Thoracic aorta (tissue), 2 donors: ENCODE measurements at regions not wholly inside any gene's neighbourhood (a gene's known extent, or its start where the extent isn't known, plus 50 kb on each side); places are given as distances from the start of the nearest gene placed in this dataset.

ENCODE experiments used
- ATAC-seq: fragments of 150-250 bp; one replicate; pipeline ENCODE4 v1.8.0; 2017; ENCODE audit warnings: low read depth; ENCODE audit not compliant: insufficient number of reproducible peaks, low FRiP score
- DNase-seq: peaks from one replicate; pipeline ENCODE4 v3.0.0-alpha.2; 2020; ENCODE audit warnings: low spot score
- H3K27ac ChIP-seq, 2 donors: fragments of 200-600 bp; sonication (generic); 1 replicate in 1 of 2; 2 replicates in 1 of 2; pipeline ENCODE4 v1.5.1; 2016; ENCODE audit warnings: mild to moderate bottlenecking in 2 of 2, moderate library complexity in 2 of 2
- H3K27me3 ChIP-seq: fragments of 200-600 bp; sonication (generic); replicated peaks from 2 replicates; pipeline ENCODE4 v1.6.0; 2016; ENCODE audit warnings: mild to moderate bottlenecking; ENCODE audit not compliant: insufficient read depth
- H3K36me3 ChIP-seq: fragments of 200-600 bp; sonication (generic); one replicate; pipeline ENCODE4 v1.5.1; 2016
- H3K4me1 ChIP-seq, 2 donors: fragments of 200-600 bp; sonication (generic); 1 replicate in 1 of 2; 2 replicates in 1 of 2; pipeline versions ENCODE4 v1.5.1 to v1.6.0; 2016; ENCODE audit warnings: low read depth in 2 of 2, mild to moderate bottlenecking in 1 of 2; ENCODE audit not compliant: control insufficient read depth in 1 of 2
- H3K4me3 ChIP-seq: fragments of 200-600 bp; sonication (generic); 2 replicates; pipeline ENCODE4 v1.5.1; 2016; ENCODE audit warnings: mild to moderate bottlenecking
- H3K9me3 ChIP-seq: fragments of 200-600 bp; sonication (generic); 2 replicates; pipeline ENCODE4 v1.5.1; 2016
- TF ChIP-seq, protein P1 (sequence below): fragments of 200-600 bp; sonication (generic); IDR thresholded peaks from one replicate; pipeline ENCODE4 v1.5.1; 2019; ENCODE audit warnings: antibody characterized with exemption

DNA sequence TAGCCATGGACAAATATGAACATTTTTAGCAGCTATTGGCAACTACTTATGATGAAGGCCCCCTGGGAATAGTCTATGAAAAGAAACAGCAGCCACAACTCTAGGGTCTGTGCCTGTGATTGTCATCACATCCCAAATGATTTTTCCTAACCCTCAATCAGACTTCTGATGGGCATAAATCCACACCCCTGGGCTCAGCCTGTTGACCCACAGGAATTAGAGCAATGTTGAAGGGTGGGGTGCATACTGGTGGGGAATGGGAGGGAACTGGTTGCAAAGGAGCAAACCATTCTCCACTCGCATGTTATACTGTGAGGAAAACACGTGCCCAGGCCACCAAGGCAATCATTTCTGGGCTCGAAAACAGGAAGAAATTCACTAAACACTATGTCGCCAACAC is 106.5 kb upstream of the CTNNB1 start:
- Histone ChIP-seq H3K4me3 (no peak overlapping the region), H3K27ac (no peak overlapping the region), H3K9me3 (no peaks in the 10 kb centered on the region), H3K27me3 (no peaks in the 10 kb centered on the region), H3K4me1 (no peaks in the 10 kb centered on the region), H3K36me3 (no peaks in the 10 kb centered on the region)
- TF ChIP-seq, protein P1, sequence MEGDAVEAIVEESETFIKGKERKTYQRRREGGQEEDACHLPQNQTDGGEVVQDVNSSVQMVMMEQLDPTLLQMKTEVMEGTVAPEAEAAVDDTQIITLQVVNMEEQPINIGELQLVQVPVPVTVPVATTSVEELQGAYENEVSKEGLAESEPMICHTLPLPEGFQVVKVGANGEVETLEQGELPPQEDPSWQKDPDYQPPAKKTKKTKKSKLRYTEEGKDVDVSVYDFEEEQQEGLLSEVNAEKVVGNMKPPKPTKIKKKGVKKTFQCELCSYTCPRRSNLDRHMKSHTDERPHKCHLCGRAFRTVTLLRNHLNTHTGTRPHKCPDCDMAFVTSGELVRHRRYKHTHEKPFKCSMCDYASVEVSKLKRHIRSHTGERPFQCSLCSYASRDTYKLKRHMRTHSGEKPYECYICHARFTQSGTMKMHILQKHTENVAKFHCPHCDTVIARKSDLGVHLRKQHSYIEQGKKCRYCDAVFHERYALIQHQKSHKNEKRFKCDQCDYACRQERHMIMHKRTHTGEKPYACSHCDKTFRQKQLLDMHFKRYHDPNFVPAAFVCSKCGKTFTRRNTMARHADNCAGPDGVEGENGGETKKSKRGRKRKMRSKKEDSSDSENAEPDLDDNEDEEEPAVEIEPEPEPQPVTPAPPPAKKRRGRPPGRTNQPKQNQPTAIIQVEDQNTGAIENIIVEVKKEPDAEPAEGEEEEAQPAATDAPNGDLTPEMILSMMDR = no peak
- no peak for ATAC-seq
- DNase-seq = no peak

DNA sequence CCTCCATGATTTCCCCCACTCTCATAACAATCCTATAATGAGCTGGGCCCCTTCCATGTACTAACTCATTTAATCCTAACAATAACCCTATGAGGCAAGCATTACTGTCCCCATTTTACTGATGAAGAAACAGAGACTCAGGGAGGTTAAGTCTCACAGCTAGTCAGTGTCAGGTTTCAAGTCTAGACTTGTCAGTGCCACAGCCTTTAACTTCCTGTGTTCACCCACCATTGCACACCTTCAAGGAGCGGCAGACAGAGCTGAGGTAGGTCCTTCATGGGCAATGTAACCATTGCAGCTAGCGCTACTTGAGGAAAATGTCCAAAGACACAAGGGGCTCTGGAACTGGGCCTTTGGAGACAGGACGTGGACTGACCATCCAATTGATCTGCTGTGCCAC is 105.8 kb upstream of the CTNNB1 start:
- TF ChIP-seq, protein P1 = no peak
- DNase-seq = no peak
- Histone ChIP-seq H3K27ac (no peak overlapping the region), H3K36me3 (no peaks in the 10 kb centered on the region), H3K4me1 (no peaks in the 10 kb centered on the region), H3K9me3 (no peaks in the 10 kb centered on the region), H3K27me3 (no peaks in the 10 kb centered on the region), H3K4me3 (no peak overlapping the region)
- no peak for ATAC-seq

DNA sequence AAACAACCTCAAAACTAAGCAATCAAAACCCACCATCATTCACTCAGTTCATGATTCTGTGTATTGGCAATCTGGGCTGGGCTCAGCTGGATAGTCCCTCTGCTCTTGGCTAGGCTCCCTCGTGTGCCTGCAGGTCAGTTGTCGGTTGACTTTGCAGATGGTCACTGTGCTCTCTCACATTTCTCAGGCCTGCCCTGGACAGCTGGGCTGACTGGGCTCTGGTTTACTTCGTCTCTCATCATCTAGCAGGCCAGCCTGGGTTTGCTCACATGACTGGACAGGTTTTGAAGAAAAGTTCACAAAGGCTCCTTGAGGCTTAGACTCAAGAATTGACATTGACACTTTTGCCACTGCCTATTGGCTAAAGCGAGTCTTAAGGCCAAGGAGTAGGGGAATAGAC is 105.0 kb upstream of the CTNNB1 start:
- Histone ChIP-seq H3K4me3 (no peak overlapping the region), H3K27ac (no peak overlapping the region), H3K27me3 (no peaks in the 10 kb centered on the region), H3K36me3 (no peaks in the 10 kb centered on the region), H3K9me3 (no peaks in the 10 kb centered on the region), H3K4me1 (no peaks in the 10 kb centered on the region)
- no peak for ATAC-seq
- DNase-seq = no peak
- TF ChIP-seq, protein P1 = no peak

DNA sequence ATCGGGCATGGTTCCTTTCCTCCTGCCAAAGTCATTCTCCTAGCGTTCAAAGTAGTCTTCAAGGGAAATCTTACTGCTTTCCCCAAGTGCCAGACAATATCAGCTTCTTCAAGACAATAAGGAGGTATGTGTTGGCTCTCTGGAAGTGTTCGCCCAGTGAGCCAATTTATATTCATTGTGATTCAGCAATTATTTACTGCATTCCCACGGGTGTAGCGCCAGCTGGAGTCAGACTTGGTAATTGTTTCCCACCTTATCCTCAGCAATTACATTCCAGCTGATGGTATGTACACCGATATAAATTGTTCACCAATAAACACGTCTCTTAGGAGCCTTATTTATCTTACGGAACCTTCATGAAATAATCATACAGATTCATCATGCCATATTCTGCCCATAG is 103.6 kb upstream of the CTNNB1 start:
- no peak for ATAC-seq
- TF ChIP-seq, protein P1 = no peak
- H3K4me3 ChIP-seq = no peak overlapping the region

DNA sequence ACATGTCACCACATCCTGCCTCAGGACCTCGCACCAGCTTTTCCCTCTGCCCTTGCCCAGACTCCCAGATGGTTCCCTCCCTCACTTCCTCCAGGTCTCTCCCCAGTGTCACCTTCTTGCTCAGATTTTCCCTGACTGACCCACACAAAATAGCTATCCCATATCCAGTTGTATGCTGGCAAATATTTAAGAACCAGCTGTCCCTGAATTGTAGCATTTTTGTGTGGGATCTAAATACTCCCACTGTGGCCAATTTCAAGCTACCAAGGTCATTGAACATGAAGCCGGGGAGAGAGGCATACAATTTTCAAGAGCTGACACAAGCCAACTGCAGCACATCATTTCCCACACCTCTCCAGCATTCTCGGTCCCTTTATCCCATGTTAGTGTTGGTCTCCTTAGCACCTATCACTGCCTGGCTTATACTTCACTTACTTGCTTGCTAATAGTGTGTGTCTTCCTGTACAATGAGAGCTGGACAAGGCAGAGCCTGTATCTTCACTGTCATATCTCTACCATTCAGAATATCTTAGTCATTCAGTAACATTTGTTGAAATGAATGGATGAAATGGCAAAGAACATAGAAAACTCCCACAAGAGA is 101.3 kb upstream of the CTNNB1 start:
- Histone ChIP-seq H3K4me1 (no peaks in the 10 kb centered on the region), H3K9me3 (no peaks in the 10 kb centered on the region), H3K36me3 (no peaks in the 10 kb centered on the region), H3K27ac (no peak overlapping the region), H3K27me3 (no peaks in the 10 kb centered on the region), H3K4me3 (no peak overlapping the region)
- no peak for ATAC-seq
- TF ChIP-seq, protein P1 = no peak
- no peak for DNase-seq

More for the DNA sequence above, 103.6 kb upstream of the CTNNB1 start:
- H3K36me3 ChIP-seq = no peaks in the 10 kb centered on the region
- no peaks in the 10 kb centered on the region for H3K9me3 ChIP-seq
- DNase-seq = no peak
- no peaks in the 10 kb centered on the region for H3K27me3 ChIP-seq
- no peak overlapping the region for H3K27ac ChIP-seq
- no peaks in the 10 kb centered on the region for H3K4me1 ChIP-seq
